ENCODE measurements at regions not wholly inside any gene's neighbourhood (a gene's known extent, or its start where the extent isn't known, plus 50 kb on each side); places are given as distances from the start of the nearest gene placed in this dataset.
"Not testable (repeated sequence)": the region's sequence is repeated elsewhere in the genome, so short reads cannot be mapped to it uniquely, and the experiment has no call there.

DNA sequence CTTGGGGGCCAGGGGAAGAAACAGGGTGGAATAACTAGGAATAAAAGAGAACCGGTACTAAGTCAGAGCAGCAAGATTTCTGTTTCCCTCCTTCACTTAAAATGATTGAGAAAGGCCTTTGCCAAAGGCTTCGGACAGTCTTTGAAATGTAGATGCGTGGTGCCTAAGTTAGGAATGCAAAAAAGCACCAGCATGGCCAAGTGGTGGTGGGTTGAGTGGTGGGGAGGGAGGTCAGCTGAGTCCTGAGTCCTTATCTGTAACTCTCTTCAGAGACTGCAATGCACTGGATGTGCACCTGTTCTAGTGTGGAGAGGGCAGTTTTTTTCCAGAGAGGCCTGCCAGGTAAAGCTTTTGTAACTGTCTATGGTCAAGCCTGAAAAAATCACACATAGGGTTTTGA, 919.9 kb downstream of the FSCB start:
- no peaks in the 10 kb centered on the region for H3K27me3 Mint-ChIP-seq (ENCODE audit: insufficient read depth)
- no peak overlapping the region for H3K4me3 Mint-ChIP-seq
- DNase-seq, result no peak
- no peaks in the 10 kb centered on the region for H3K4me1 Mint-ChIP-seq (ENCODE audit: low read depth)
- no peaks in the 10 kb centered on the region for H3K36me3 Mint-ChIP-seq (ENCODE audit: low read depth)
- TF ChIP-seq, protein P1, sequence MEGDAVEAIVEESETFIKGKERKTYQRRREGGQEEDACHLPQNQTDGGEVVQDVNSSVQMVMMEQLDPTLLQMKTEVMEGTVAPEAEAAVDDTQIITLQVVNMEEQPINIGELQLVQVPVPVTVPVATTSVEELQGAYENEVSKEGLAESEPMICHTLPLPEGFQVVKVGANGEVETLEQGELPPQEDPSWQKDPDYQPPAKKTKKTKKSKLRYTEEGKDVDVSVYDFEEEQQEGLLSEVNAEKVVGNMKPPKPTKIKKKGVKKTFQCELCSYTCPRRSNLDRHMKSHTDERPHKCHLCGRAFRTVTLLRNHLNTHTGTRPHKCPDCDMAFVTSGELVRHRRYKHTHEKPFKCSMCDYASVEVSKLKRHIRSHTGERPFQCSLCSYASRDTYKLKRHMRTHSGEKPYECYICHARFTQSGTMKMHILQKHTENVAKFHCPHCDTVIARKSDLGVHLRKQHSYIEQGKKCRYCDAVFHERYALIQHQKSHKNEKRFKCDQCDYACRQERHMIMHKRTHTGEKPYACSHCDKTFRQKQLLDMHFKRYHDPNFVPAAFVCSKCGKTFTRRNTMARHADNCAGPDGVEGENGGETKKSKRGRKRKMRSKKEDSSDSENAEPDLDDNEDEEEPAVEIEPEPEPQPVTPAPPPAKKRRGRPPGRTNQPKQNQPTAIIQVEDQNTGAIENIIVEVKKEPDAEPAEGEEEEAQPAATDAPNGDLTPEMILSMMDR (IDR thresholded peaks at IDR 0.05), result no peak
- no peak overlapping the region for H3K27ac Mint-ChIP-seq
- peaks cover 17% of the 10 kb centered on the region for H3K9me3 Mint-ChIP-seq

DNA sequence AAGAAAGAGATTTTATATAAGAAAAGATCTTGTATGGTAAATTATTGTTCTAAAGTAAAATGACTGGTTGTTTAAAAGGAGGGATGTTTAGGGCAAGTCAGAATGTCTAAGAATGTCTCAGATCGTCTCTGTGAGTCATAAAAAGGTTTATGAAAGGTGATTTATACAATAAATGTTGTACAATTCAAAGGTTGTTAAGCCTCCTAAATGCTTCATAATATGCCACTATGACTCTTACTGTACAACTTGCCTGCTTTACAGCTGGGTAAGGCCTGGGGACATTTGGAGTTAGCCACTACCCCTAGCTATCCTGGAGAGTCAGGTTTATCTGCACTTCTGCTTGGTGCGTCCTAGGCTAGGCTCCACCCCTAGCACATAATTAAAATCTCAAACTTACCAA, 927.4 kb downstream of the FSCB start:
- no peak for DNase-seq
- H3K27me3 Mint-ChIP-seq (ENCODE audit: insufficient read depth), result no peaks in the 10 kb centered on the region
- H3K9me3 Mint-ChIP-seq, result peaks cover 26% of the 10 kb centered on the region
- H3K27ac Mint-ChIP-seq, result no peak overlapping the region
- H3K36me3 Mint-ChIP-seq (ENCODE audit: low read depth), result no peaks in the 10 kb centered on the region; the same call in 1 of the 2 replicates
- TF ChIP-seq, protein P1 (IDR thresholded peaks at IDR 0.05), result no peak
- no peak overlapping the region for H3K4me3 Mint-ChIP-seq
- H3K4me1 Mint-ChIP-seq (ENCODE audit: low read depth), result no peaks in the 10 kb centered on the region

DNA sequence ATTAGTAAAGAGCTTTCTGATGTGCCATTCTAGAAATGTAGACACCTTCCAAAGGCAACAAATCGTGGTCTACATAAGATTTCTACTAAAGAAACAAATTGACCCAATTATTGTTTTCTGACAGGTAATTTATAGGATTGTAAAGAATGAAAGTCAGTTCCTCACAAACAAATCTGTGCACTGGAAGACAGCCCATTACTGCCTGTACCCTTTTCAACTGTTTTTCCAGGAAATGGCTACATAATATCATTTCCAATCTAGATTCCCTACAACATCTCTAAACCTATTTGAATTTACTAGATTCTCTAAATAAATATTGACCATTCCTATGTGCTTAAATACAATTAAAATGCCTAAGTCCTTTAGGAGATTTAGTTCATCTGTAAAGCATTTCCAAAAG, 939.1 kb downstream of the FSCB start:
- H3K4me3 Mint-ChIP-seq, result no peak overlapping the region
- no peaks in the 10 kb centered on the region for H3K36me3 Mint-ChIP-seq (ENCODE audit: low read depth)
- no peak for DNase-seq
- H3K27ac Mint-ChIP-seq, result no peak overlapping the region
- TF ChIP-seq, protein P1 (IDR thresholded peaks at IDR 0.05), result no peak
- H3K27me3 Mint-ChIP-seq (ENCODE audit: insufficient read depth), result no peaks in the 10 kb centered on the region
- H3K4me1 Mint-ChIP-seq (ENCODE audit: low read depth), result no peaks in the 10 kb centered on the region
- H3K9me3 Mint-ChIP-seq, result peaks cover 17% of the 10 kb centered on the region

DNA sequence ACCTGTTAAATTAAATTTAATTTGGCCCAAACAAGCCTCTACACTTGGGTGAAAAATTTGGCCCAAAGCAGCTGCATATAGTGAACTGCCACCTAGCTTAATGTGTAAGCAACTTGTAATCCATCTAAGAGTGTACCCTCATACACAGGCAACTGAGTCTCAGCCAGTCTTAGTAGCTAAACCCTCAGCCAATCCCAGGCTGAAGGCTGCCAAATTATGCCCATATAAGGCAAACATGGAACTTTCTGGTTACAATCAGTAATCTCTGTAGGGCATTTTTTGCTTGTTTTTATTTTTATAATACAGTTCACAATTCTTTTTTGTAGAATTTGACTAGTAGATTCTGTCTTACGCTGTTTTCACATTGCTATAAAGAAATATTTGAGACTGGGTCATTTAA, 958.7 kb downstream of the FSCB start:
- H3K9me3 Mint-ChIP-seq, result peaks cover 7% of the 10 kb centered on the region
- H3K4me1 Mint-ChIP-seq (ENCODE audit: low read depth), result no peaks in the 10 kb centered on the region
- TF ChIP-seq, protein P1 (IDR thresholded peaks at IDR 0.05), result no peak
- no peak overlapping the region for H3K27ac Mint-ChIP-seq
- H3K36me3 Mint-ChIP-seq (ENCODE audit: low read depth), result no peaks in the 10 kb centered on the region
- H3K4me3 Mint-ChIP-seq, result no peak overlapping the region
- DNase-seq, result no peak
- no peaks in the 10 kb centered on the region for H3K27me3 Mint-ChIP-seq (ENCODE audit: insufficient read depth)

DNA sequence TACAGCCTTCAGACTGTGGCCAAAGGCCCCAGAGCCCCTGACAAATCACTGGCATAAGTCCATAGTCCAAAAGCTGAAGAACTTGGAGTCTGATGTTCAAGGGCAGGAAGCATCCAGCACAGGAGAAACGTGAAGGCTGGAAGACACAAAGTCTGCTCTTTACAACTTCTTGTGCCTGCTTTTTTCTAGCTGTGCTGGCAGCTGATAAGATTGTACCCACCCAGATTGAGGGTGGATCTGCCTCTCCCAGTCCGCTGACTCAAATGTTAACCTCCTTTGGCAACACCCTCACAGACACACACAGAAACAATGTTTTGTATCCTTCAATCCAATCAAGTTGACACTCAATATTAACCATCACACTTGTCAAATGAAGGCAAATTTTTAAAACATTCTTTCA, 959.5 kb downstream of the FSCB start:
- H3K27me3 Mint-ChIP-seq (ENCODE audit: insufficient read depth); H3K27ac Mint-ChIP-seq; DNase-seq; H3K36me3 Mint-ChIP-seq (ENCODE audit: low read depth); H3K9me3 Mint-ChIP-seq; H3K4me3 Mint-ChIP-seq; H3K4me1 Mint-ChIP-seq (ENCODE audit: low read depth): not testable (repeated sequence)

DNA sequence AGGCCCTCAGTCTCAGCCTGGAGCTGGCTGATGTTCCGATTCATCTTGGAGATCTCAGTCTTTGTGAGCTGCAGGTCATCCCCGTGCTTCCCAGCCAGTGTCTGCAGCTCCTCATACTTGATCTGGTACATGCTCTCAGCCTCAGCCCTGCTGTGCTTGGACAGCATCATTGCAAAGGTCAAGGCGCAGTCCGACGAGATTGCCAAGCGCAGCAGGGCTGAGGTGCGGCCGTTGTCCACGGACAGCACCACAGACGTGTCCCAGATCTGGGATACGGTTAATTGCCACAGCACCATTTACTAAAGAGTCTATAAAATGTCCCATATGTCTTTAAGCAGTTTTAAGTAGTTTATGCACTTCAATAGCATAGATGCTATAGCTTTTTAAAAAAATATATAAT, 965.7 kb downstream of the FSCB start:
- H3K4me3 Mint-ChIP-seq, result no peak overlapping the region

More for the DNA sequence above, 965.7 kb downstream of the FSCB start:
- no peaks in the 10 kb centered on the region for H3K36me3 Mint-ChIP-seq (ENCODE audit: low read depth)
- no peaks in the 10 kb centered on the region for H3K4me1 Mint-ChIP-seq (ENCODE audit: low read depth)
- H3K27ac Mint-ChIP-seq, result no peak overlapping the region
- 0 out of 2 replicates have a peak, but pooled peaks cover 1% of the 10 kb centered on the region for H3K27me3 Mint-ChIP-seq (ENCODE audit: insufficient read depth)
- no peak for DNase-seq
- H3K9me3 Mint-ChIP-seq, result peaks cover 24% of the 10 kb centered on the region
- TF ChIP-seq, protein P1 (IDR thresholded peaks at IDR 0.05), result no peak

All from HFFc6 (cell line).